ENCODE measurements at regions not wholly inside any gene's neighbourhood (a gene's known extent, or its start where the extent isn't known, plus 50 kb on each side); places are given as distances from the start of the nearest gene placed in this dataset.
"Not testable (repeated sequence)": the region's sequence is repeated elsewhere in the genome, so short reads cannot be mapped to it uniquely, and the experiment has no call there.

- ATAC-seq (ENCODE audit: low read depth) (no peak), DNase-seq (ENCODE audit: low spot score in 2 of 2) (peak in 1 of 2 donors; percentile 27)
- Mint-ChIP-seq H3K4me3 (no peak overlapping the region), H3K36me3 (peaks cover 9% of the 10 kb centered on the region), H3K9me3 (no peaks in the 10 kb centered on the region), H3K27ac (no peak overlapping the region), H3K4me1 (no peaks in the 10 kb centered on the region), H3K27me3 (peaks cover 14% of the 10 kb centered on the region)
These were observed 60.2 kb upstream of the CFAP126 start for GRCh38 chr1:161427733-161428516.

GRCh38 chr1:161422914-161423313 lies 55.2 kb upstream of the CFAP126 start:
- not testable (repeated sequence) for H3K36me3 Mint-ChIP-seq; H3K27ac Mint-ChIP-seq; H3K9me3 Mint-ChIP-seq; H3K4me3 Mint-ChIP-seq; ATAC-seq (ENCODE audit: low read depth); H3K4me1 Mint-ChIP-seq; DNase-seq (ENCODE audit: low spot score in 2 of 2); H3K27me3 Mint-ChIP-seq

- Mint-ChIP-seq H3K9me3 (no peaks in the 10 kb centered on the region), H3K4me3 (peak overlapping the region; percentile 65), H3K36me3 (peaks cover 6% of the 10 kb centered on the region), H3K27me3 (peaks cover 1% of the 10 kb centered on the region), H3K27ac (no peak overlapping the region), H3K4me1 (no peaks in the 10 kb centered on the region)
- ATAC-seq (ENCODE audit: low read depth) (no peak), DNase-seq (ENCODE audit: low spot score in 2 of 2) (no peak)
These were observed 53.8 kb upstream of the CFAP126 start for GRCh38 chr1:161421456-161421855.

- ATAC-seq (ENCODE audit: low read depth) (no peak), DNase-seq (ENCODE audit: low spot score in 2 of 2) (no peak)
- Mint-ChIP-seq H3K27ac (no peak overlapping the region), H3K36me3 (peaks cover 6% of the 10 kb centered on the region), H3K9me3 (no peaks in the 10 kb centered on the region), H3K27me3 (peaks cover 1% of the 10 kb centered on the region), H3K4me3 (no peak overlapping the region), H3K4me1 (no peaks in the 10 kb centered on the region)
These were observed 53.2 kb upstream of the CFAP126 start for GRCh38 chr1:161420763-161421455.

- not testable (repeated sequence) for H3K36me3 Mint-ChIP-seq; H3K27ac Mint-ChIP-seq; H3K9me3 Mint-ChIP-seq; DNase-seq (ENCODE audit: low spot score in 2 of 2); H3K27me3 Mint-ChIP-seq; H3K4me1 Mint-ChIP-seq; H3K4me3 Mint-ChIP-seq; ATAC-seq (ENCODE audit: low read depth)
These were observed 49.9 kb upstream of the CFAP126 start for GRCh38 chr1:161417536-161417935.
